DMS53 treated with DMSO at 0.1 percent for 48 hours (cell line): ENCODE measurements at regions not wholly inside any gene's neighbourhood (a gene's known extent, or its start where the extent isn't known, plus 50 kb on each side); places are given as distances from the start of the nearest gene placed in this dataset.
"Not testable (repeated sequence)": the region's sequence is repeated elsewhere in the genome, so short reads cannot be mapped to it uniquely, and the experiment has no call there.

Experiments used
- DNase-seq: peaks from one replicate; lab custom pipeline; 2025; ENCODE audit not compliant: unreplicated experiment; lab: John Stamatoyannopoulos, UW

DNA sequence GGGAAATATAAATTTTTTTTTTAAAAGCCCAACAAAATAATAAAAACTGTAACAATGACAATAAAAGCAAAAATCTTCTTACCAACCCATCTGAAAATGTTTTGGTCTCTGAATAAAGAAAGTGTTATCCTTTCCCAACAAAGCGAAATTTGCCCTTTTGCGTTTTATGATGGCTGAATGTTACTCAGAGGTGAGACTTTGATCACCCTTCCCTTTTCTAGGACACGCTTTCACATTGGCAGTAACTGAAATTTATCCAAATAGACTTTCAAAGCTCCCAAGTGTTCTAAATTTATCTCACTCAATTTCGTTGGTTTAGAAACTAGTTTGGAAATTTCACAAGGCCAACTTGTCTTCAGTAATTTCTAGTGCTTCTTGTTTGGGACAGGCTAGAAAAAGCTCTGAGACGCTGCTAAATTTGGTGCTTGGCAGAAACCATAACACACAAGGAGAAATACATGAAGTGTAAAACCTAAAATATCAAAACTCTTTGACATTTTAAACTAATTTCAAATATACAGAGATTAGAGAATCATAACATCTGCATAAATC is 354.5 kb upstream of the CITED2 start:
- DNase-seq, result no peak

DNA sequence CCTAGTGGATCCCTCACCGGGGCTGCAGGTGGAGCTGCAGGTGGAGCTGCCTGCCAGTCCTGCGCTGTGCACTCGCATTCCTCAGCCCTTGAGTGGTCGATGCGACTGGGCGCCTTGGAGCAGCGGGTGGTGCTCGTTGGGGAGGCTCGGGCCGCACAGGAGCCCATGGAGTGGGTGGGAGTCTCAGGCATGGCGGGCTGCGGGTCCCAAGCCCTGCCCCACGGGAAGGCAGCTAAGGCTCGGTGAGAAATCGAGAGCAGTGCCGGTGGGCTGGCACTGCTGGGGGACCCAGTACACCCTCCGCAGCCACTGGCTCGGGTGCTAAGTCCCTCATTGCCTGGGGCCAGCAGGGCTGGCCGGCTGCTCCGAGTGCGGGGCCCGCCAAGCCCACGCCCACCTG is 351.8 kb upstream of the CITED2 start:
- DNase-seq, result not testable (repeated sequence)

DNA sequence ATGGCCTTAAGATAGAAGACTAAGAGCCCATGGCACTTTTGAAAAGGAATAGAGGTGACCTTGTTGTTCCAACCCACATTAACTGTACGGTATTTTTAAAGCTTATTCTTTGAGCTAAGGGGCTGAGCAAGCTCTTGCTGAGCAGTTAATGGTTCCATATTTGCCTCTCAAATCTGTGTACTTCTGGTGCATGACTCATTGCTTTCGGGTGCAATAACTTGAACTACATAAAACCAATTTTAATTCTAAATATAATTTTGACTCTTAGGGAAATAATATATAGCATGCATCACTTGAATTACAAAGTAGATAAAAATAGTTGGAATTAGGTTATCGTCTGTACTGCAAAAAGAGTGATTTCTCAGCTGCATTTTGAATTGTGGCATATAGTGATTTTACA is 348.1 kb upstream of the CITED2 start:
- DNase-seq, result no peak

DNA sequence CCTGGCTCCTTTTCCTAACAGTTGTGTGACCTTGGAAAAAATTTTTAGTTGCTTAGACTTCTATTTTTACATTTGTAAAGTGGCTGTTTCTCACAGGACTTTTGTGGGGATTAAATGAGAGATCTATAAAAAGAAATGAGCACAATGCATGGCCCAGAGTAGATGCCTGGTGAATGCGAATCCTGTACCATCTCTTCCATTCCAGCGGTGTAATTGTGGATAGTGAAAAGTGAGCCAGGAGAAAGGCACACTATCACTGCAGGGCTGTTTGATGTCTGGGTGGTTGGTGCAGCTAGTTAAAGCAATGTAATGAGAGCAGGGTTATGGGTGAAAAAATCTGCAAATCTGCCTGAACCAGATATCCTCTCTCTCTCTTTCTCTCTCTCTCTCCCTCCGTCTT is 347.5 kb upstream of the CITED2 start:
- DNase-seq, result no peak

DNA sequence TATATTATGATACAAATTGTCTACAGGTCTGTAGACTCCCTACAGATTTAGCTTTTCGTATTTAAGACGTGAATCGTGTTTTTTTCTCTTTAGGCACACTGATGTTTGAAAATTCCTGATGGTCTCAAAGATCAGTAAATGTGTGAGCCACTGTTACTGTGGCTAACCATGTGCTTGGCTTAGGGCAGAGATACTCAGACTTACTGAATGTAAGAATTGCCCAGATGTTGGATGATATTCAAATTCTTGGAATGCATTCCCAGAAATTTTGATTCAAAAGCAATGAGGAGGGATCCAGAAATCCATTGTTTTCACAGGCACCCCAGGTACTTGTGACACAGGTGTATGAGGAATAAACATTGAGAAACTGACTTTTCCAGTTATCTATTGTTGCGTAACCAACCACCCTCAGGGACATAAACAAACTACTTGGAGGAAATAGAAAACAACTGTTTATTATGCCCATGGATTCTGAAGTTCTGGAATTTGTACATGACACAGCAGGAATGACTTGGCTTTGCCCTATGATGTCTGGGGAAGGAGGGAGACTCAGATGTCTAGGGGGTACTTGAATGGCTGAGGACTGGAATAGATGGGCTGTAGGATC is 339.6 kb upstream of the CITED2 start:
- no peak for DNase-seq

DNA sequence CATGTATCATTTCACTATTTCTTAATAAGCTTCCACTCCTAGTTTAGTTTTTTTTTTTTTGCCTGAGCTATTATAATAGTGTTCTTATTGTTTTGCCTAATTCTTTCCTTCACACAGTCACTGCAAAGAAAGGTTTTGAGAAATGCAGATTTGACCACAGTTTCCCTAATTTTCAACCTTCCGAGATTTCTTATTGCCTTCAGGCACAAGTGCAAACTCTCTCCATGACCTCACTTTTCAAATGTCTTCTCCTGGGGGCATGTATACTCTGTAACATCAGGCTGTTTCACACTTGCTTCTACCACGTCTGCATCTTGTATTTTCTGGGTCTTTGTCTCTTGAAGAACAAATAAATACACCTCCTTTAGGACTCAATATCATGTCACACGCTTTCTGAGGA is 339.0 kb upstream of the CITED2 start:
- no peak for DNase-seq

DNA sequence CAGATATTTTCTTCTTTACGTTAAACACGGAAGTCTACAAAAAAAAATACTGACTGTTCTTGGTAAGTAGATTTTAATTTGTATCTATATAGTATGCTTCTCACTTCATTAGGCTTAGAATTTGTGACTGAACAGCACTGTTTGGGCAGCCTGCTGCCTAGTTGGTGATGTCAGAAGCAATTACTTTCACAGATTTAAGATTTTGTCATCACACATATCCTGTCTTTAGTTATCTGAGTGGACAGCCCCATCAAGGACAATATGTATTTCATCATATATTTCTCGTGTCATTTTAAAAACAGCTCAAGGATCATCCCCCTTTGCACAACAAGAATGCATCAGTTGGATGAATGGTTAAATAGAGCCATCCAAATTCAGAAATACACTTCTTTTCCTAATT is 338.4 kb upstream of the CITED2 start:
- DNase-seq, result no peak

DNA sequence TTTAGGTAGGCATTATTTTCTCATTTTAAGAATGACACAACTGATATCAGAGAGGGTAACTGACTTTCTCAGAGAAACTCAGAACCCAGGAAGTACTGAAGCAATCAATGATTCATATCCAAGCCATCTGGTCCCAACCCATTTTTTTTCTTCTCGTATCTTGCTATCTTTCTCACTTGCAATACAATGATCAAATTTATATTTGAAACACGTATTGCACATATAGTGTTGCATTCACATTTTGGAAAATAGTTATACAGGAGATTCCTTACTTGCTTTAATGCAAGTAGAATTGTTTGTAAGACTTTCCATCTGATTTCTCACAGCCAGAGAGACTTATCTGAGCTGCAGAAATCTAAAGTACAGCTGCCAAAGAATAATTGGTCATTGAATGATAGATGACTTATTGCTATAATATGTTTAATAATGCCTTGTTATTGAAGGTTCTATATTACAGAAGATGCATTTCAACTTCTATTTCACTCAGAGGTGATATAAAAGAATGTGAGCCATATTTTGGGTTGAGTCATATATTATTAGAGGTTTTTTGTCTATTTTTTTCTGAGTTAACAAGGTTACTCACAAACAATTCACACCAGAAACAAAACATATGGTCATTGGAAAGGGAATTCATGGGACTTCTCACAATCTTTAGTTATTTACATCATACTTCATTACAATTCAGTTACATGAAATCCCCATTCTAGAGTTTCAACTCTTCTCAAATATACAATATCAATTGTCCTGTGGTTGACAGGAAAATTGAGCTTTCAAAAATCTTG is 337.5 kb upstream of the CITED2 start:
- DNase-seq, result no peak

DNA sequence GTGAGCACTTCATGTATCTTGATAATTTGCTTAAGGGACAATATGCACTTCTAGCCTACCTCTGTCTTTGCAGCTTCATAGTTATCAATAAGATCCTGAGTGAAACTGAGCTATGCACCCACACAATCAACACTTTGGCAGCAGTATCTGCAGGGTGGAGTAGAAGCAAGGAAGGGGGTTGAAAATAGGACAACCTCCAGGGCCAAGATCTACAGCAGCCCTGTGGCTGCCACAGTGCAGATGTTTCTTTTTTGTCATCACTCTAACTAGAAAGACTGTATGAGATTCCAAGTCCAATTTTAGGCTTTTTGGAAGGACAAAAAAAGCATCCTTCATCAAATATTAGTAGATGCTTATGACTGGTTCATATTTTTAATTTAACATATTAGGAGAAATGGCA is 336.1 kb upstream of the CITED2 start:
- no peak for DNase-seq

DNA sequence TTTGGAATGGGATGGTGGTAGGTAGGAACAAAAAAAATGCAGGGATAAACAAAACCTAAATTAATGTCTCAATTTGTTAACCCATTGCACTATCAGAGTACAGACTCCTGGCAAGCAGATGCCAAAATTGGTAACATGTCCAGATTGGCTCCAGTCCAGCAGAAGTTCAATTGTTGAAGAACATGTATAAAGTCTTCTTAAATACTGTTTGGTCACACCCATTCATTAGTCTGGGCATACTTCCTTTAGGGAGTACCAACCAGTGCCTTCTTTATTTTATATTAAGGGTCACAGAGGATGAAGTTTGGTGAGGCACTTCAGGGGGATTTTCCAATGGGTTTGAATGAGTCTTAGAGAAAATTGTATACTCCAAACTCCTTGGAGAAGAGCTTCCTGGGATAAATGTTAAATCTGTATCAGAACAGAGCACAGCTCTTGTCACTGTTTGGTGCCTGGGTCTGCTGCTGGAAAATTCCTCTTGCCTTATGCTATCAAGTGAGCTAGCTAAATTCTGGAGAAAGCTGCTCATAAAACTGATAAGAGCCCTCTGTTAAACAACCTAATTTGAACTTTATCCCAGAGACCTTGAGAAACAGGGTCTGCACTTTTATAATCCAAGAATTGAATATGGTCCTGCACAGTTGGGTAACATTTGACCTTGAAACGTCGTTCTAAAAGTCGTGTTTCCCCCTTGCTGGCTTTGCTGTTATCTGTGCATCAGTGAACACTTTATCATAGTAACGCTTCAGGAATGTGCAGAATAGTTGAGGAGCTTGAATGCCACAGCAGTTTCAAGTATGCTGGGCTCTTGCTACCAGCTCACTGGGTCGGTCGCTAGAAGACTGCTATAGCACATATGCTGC is 334.1 kb upstream of the CITED2 start:
- DNase-seq, result no peak

DNA sequence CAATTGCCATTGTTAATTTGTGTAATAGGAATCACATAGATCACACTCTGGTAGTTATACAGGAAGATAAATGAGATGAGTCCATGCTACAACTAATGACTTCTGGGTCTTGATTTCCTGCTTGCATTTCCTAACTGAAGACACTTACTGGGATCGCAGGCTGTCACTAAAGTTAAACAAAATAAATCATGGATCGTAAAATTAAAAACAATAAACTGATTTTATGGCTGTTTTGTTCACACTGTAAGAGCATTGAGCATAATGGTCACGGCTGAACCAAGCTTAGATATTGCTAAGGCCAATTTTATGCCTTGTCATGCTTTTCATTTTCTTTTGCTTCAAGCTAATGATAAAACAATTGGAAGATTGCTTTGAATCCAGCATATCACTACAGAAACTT is 332.5 kb upstream of the CITED2 start:
- no peak for DNase-seq

DNA sequence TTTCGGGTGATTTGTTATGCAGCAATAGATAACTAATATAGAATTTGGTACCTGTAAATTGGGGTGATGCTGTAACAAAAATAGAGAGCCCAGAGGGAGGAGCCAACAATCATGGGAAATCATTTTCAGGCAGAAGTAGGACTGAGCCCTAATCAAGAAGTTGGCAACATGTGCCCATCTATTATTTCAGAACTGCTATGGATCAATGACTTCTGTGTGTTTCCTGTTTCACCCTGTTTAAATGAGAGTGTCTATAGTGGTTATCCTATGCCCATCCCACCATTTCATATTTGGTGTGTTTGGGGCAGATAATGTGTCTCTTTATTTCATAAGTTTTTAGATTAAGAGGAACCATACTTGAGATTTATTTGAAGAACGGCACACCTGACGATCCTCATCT is 330.8 kb upstream of the CITED2 start:
- DNase-seq, result no peak

DNA sequence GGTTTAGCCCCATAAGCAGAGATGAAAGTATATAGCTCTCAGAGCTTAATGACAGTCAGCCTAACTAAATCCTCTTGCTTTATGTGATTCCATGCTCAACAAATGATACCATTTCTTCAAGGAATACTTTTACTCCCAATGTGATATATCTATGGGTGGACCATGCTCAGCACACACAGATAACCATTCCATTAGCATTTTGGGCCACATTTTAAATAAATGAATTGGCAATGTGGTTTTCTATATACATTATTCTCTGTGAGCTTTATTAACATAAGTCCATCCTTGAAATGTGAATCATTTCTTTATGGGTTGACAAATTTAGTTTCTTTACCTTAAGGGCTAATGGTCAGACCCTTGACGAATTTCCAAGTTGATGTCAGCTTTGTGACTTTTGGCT is 329.3 kb upstream of the CITED2 start:
- no peak for DNase-seq

DNA sequence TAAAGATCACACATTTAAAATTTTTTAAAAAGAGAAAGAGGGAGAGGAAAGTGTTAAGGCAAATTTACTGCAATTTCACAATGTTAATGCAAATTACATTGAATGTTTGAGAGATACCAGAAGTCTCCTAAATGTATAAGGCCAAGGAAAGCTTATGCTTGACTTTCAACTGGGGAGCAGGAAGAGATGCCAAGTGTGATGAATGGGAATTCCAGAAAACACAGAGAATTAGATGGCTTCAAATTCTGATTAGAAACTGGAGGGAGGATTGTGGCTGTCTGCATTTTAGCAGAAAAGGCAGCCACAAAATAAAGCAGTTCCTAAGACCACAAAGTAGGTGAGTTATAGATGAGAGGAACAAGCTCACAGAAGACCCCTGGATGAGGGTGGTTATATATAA is 328.3 kb upstream of the CITED2 start:
- no peak for DNase-seq

DNA sequence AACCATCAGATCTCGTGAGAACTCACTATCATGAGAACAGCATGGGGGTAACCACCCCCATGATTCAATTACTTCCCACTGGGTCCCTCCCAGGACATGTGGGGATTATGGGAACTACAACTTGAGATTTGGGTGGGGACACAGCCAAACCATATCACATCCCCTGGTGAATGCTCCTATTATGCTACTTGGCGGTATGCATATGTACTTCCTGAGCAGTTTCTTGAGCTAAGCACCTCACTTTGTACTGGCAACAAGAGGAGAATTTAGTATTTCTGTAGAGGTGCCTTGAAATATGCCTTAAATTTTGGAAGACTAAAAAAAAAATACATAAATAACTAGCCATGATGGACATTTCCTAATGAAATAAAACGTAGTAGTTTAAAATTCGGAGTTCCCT is 327.2 kb upstream of the CITED2 start:
- no peak for DNase-seq

DNA sequence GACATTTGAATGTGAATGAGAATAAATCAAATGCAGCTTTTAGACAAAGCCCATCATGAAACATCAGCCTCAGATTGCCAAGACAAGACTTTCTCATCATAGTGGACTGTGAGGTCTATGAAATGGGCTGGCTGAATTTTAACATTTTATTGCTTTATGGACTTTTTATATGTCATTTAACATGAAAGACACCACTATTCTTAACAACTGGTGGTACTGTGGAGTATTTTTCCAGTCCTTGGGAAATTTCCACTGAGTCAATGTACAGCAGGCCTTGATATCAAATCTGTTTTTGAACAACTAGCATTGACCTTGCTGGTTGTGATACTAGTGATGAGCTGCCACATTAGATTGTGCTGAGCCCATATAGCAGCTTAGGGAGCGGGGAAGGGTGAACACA is 326.6 kb upstream of the CITED2 start:
- DNase-seq, result no peak

DNA sequence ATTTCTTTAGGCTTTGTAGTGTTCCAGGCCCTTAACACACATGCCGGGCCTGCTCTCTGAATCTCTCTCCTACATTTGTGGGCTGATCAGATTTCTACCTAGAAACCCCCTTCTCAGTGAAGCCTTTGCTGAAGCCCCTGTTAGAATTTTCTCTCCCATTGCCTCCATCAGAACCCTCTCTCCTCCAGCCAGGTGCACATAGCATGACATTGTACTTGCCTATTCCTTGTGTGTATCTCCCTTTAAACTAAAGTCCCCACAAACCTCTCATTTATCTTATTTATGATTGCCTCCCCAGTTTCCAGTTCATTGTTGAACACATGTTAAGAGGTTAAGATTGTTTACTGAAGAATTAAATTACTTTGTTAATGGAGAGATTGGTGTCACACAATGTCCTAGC is 325.5 kb upstream of the CITED2 start:
- no peak for DNase-seq

DNA sequence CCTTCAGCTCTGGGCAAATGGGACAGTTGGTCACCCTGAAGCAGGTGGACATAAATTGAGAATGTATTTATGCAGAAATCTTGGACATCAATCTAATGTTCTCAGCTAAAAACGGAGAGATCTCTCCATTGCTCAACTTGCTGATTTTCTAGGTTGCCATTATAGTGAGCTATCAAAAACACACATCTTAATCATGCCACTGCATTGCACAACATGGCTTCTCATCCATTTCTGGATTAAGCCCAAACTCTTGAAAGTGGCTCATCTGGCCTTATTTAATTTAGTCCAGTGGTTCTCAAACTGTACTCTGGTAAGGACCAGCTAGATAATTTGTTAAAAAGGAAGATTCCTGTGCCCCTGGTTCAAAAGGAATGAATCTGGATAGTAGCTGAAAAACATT is 324.9 kb upstream of the CITED2 start:
- no peak for DNase-seq

DNA sequence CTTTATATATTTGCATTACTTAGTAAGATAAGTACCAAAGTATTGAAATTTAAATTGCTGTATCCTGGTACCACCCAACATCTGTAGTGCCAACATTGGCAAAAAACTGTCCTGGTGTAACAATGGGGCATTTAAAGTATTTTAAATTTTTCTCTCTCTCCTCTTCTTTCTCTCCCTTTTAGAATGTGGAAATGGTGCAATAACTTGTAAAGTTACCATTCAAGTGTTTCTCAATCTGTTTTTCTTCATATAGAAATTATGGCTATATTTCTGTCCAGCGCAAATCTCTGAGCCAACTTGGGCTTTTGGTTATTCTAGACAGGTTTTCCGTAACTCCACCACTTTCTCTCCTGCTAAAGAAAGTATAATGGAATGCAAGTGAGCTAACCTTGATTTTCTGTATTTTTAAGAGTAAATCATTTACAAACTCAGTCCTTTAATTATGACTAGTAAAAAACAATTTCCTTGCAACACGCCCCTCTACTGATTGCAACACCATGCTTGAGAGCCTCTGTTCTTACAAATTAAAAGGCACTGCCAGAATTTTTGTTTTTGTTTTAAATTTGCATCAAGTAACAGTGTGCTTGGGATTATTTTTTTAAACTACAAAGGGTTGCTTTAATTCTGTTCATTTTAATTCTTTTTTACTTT is 324.2 kb upstream of the CITED2 start:
- no peak for DNase-seq

DNA sequence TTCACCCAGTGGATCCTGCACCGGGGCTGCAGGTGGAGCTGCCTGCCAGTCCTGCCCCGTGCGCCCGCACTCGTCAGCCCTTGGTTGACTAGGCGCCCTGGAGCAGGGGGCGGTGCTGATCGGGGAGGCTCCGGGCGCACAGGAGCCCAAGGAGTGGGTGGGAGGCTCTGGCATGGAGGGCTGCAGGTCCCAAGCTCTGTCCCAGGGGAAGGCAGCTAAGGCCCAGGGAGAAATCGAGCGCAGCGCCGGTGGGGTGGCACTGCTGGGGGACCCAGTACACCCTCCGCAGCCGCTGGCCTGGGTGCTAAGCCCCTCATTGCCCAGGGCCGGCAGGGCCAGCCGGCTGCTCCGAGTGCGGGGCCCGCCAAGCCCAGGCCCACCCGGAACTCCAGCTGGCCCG is 323.4 kb upstream of the CITED2 start:
- DNase-seq, result not testable (repeated sequence)

DNA sequence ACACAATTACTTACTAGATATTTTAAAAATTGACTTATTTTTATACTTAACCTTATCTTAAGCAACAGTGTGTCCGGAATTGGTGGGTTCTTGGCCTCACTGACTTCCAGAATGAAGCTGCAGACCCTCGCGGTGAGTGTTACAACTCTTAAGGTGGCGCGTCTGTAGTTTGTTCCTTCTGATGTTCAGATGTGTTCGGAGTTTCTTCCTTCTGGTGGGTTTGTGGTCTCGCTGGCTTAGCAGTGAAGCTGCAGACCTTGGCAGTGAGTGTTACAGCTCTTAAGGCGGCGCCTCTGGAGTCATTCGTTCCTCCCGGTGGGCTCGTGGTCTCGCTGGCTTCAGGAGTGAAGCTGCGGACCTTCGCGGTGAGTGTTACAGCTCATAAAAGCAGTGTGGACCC is 322.5 kb upstream of the CITED2 start:
- not testable (repeated sequence) for DNase-seq
